ENCODE measurements at regions not wholly inside any gene's neighbourhood (a gene's known extent, or its start where the extent isn't known, plus 50 kb on each side); places are given as distances from the start of the nearest gene placed in this dataset.
"Not testable (repeated sequence)": the region's sequence is repeated elsewhere in the genome, so short reads cannot be mapped to it uniquely, and the experiment has no call there.

DNA sequence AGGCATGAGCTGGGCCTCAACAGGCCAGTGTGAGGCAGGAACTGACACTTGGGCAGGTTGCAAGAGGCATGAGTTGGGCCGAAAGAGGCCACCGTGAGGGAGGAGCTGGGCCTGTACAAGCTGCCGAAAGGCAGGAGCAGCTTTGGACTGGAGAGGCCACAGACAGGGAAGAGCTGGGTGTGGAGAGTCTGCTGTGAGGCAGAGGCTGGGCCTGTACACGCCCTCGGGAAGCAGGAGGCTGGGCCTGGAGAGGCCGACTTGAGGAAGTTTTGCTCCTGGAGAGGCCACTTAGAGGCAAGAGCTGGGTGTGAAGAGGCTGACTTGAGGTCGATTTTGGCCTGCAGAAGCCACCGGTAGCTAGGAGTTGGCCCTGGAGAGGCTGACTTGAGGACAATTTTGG is 73.3 kb upstream of the COBL start:
- H3K27ac ChIP-seq (ENCODE audit: low read depth); DNase-seq (ENCODE audit: extremely low spot score); H3K4me1 ChIP-seq (ENCODE audit: insufficient read depth); H3K36me3 ChIP-seq (ENCODE audit: insufficient read depth); H3K4me3 ChIP-seq (ENCODE audit: low read depth, low read length): not testable (repeated sequence)
- 94% methylated on average over 6 of the region's 8 CpGs for WGBS

DNA sequence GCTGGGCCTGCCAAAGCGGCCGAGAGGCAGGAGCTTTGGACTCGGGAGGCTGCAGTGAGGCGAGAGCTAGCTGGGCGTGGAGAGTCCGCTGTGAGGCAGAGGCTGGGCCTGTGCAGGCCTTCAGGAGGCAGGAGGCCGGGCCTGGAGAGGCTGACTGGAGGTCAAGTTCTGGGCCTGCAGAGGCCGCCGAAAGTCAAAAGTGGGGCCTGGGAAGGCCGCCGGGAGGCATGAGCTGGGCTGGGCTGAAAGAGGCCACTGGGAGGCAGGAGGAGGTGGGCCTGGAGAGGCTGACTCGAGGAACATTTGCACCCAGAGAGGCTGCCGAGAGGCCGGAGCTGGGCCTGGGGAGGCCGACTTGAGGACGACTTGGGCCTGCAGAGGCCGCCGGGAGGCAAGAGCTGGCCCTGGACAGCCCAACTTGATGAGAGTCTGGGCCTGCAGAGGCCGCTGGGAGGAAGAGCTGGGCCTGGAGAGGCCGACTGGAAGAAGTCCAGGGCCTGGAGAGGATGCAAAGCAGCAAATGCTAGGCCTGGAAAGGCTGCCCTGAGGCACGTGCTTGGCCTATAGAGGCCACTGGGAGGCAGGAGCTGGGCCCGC is 72.7 kb upstream of the COBL start:
- not testable (repeated sequence) for H3K27ac ChIP-seq (ENCODE audit: low read depth); H3K4me1 ChIP-seq (ENCODE audit: insufficient read depth); H3K4me3 ChIP-seq (ENCODE audit: low read depth, low read length); DNase-seq (ENCODE audit: extremely low spot score); H3K36me3 ChIP-seq (ENCODE audit: insufficient read depth)
- 96% methylated on average over 22 of the region's 22 CpGs for WGBS

- not testable (repeated sequence) for H3K36me3 ChIP-seq (ENCODE audit: insufficient read depth); H3K4me3 ChIP-seq (ENCODE audit: low read depth, low read length); DNase-seq (ENCODE audit: extremely low spot score); H3K27ac ChIP-seq (ENCODE audit: low read depth); H3K4me1 ChIP-seq (ENCODE audit: insufficient read depth)
- 97% methylated on average over 12 of the region's 16 CpGs for WGBS
Measured at GRCh38 chr7:51388241-51388640, 71.6 kb upstream of the COBL start.

DNA sequence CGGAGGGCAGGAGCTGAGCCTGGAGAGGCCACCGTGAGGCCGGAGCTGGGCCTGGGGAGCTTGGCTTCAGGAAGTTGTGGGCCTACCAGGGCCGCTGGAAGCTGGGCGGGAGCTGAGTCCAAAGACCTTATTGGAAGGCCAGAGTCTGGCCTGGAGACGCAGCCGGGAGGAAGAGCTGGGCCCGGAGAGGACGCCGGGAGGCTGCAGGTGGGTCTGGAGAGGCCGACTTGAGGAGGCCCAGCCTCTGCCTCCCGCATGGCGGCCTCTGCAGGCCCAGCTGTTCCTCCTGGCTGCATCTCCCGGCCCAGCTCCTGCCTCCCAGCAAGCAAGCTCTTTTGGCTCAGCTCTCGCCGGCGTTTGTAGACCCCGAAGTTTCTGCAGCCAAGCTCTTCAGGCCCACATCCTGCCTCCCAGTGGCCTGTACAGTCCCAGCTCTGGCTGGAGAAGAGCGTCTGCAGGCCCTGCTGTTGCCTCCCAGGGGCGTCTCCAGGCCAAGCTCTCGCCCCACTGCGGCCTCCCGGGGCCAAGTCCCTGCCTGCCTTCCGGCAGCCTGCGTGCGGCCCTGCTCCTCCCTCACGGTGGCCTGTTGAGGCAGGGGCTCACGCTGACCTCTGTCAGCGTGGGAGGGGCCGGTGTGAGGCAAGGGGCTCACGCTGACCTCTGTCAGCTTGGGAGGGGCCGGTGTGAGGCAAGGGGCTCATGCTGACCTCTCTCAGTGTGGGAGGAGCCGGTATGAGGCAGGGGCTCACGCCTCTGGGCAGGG is 70.4 kb upstream of the COBL start:
- H3K36me3 ChIP-seq (ENCODE audit: insufficient read depth); H3K27ac ChIP-seq (ENCODE audit: low read depth); DNase-seq (ENCODE audit: extremely low spot score); H3K4me3 ChIP-seq (ENCODE audit: low read depth, low read length); H3K4me1 ChIP-seq (ENCODE audit: insufficient read depth): not testable (repeated sequence)
- 93% methylated on average over 34 of the region's 34 CpGs for WGBS

GRCh38 chr7:51386184-51386583 is 69.6 kb upstream of the COBL start:
- not testable (repeated sequence) for H3K27ac ChIP-seq (ENCODE audit: low read depth); DNase-seq (ENCODE audit: extremely low spot score); H3K4me1 ChIP-seq (ENCODE audit: insufficient read depth); H3K4me3 ChIP-seq (ENCODE audit: low read depth, low read length); H3K36me3 ChIP-seq (ENCODE audit: insufficient read depth)
- WGBS = 87% methylated on average over 14 of the region's 17 CpGs

GRCh38 chr7:51382243-51382642 is 65.6 kb upstream of the COBL start:
- H3K4me1 ChIP-seq (ENCODE audit: insufficient read depth); H3K36me3 ChIP-seq (ENCODE audit: insufficient read depth); DNase-seq (ENCODE audit: extremely low spot score); H3K4me3 ChIP-seq (ENCODE audit: low read depth, low read length); H3K27ac ChIP-seq (ENCODE audit: low read depth): not testable (repeated sequence)
- 76% methylated on average over 7 of the region's 7 CpGs for WGBS

GRCh38 chr7:51376420-51377092 is 59.9 kb upstream of the COBL start:
- 75% methylated on average over 4 of the region's 4 CpGs for WGBS
- Histone ChIP-seq H3K4me3 (ENCODE audit: low read depth, low read length) (no peak overlapping the region), H3K27ac (ENCODE audit: low read depth) (no peak overlapping the region), H3K4me1 (ENCODE audit: insufficient read depth) (no peaks in the 10 kb centered on the region), H3K36me3 (ENCODE audit: insufficient read depth) (no peaks in the 10 kb centered on the region)
- DNase-seq (ENCODE audit: extremely low spot score) = peak; percentile 28

- no peaks in the 10 kb centered on the region for H3K36me3 ChIP-seq (ENCODE audit: insufficient read depth)
- DNase-seq (ENCODE audit: extremely low spot score) = no peak
- H3K27ac ChIP-seq (ENCODE audit: low read depth) = no peak overlapping the region
- no peak overlapping the region for H3K4me3 ChIP-seq (ENCODE audit: low read depth, low read length)
- 62% methylated on average over 4 of the region's 4 CpGs for WGBS
- H3K4me1 ChIP-seq (ENCODE audit: insufficient read depth) = no peaks in the 10 kb centered on the region
Measured at GRCh38 chr7:51374936-51375335, 58.3 kb upstream of the COBL start.

- not testable (repeated sequence) for H3K4me1 ChIP-seq (ENCODE audit: insufficient read depth); DNase-seq (ENCODE audit: extremely low spot score); H3K36me3 ChIP-seq (ENCODE audit: insufficient read depth); H3K4me3 ChIP-seq (ENCODE audit: low read depth, low read length); H3K27ac ChIP-seq (ENCODE audit: low read depth)
- 68% methylated on average over 1 of the region's 2 CpGs for WGBS
Measured at GRCh38 chr7:51373607-51374006, 57.0 kb upstream of the COBL start.

GRCh38 chr7:51369746-51370145 is 53.1 kb upstream of the COBL start:
- WGBS = 24% methylated on average over 3 of the region's 3 CpGs
- no peak overlapping the region for H3K4me3 ChIP-seq (ENCODE audit: low read depth, low read length)
- DNase-seq (ENCODE audit: extremely low spot score) = no peak
- no peaks in the 10 kb centered on the region for H3K36me3 ChIP-seq (ENCODE audit: insufficient read depth)
- H3K27ac ChIP-seq (ENCODE audit: low read depth) = no peak overlapping the region
- no peaks in the 10 kb centered on the region for H3K4me1 ChIP-seq (ENCODE audit: insufficient read depth)

GRCh38 chr7:51369228-51369627 is 52.6 kb upstream of the COBL start:
- not testable (repeated sequence) for H3K4me1 ChIP-seq (ENCODE audit: insufficient read depth); H3K4me3 ChIP-seq (ENCODE audit: low read depth, low read length); DNase-seq (ENCODE audit: extremely low spot score); H3K27ac ChIP-seq (ENCODE audit: low read depth); H3K36me3 ChIP-seq (ENCODE audit: insufficient read depth)
- WGBS = 68% methylated on average over 3 of the region's 3 CpGs

GRCh38 chr7:51368334-51368733 is 51.7 kb upstream of the COBL start:
- DNase-seq (ENCODE audit: extremely low spot score) = no peak
- no peaks in the 10 kb centered on the region for H3K36me3 ChIP-seq (ENCODE audit: insufficient read depth)
- H3K4me1 ChIP-seq (ENCODE audit: insufficient read depth) = no peaks in the 10 kb centered on the region
- H3K4me3 ChIP-seq (ENCODE audit: low read depth, low read length) = no peak overlapping the region
- H3K27ac ChIP-seq (ENCODE audit: low read depth) = no peak overlapping the region
- WGBS = 66% methylated on average over 1 of the region's 1 CpG

- 67% methylated on average over 3 of the region's 3 CpGs for WGBS
Measured at GRCh38 chr7:51367614-51367968, 51.0 kb upstream of the COBL start.

DNA sequence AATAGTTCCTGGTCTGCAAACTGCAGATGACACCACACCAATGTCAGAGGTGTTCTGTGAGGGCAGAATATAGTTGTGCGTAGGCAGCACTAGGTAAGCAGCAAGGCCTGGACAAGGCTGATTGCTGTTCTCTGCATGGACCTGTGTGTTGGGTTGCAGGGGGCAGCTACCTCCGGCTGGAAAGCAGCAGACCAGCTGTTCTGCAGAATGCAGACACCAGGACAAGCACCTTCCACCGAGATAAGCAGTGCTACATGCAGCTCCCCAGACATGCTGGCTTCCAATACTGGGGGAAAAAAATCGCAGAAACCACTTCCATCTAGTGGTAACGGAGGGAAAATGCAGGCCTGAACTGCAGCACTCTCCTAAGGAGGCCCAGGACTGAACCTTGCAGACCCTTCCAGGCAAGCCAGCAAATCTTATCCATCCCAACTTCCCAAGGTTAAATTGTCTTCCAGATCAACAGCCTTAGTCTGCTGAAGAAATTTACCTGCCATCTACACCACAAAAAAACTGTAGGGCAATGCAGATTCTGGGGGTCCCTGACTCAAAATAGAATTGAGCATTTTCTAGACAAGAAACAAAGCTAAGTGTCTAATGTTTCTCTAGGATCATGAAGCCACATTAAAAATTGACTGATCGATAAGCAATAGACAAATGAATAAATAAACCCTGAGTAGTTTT is 50.5 kb upstream of the COBL start:
- DNase-seq (ENCODE audit: extremely low spot score) = no peak
- no peaks in the 10 kb centered on the region for H3K4me1 ChIP-seq (ENCODE audit: insufficient read depth)
- no peak overlapping the region for H3K4me3 ChIP-seq (ENCODE audit: low read depth, low read length)
- H3K27ac ChIP-seq (ENCODE audit: low read depth) = no peak overlapping the region
- H3K36me3 ChIP-seq (ENCODE audit: insufficient read depth) = no peaks in the 10 kb centered on the region
- 33% methylated on average over 6 of the region's 6 CpGs for WGBS

More at GRCh38 chr7:51367614-51367968, 51.0 kb upstream of the COBL start:
- H3K4me3 ChIP-seq (ENCODE audit: low read depth, low read length) = no peak overlapping the region
- no peaks in the 10 kb centered on the region for H3K36me3 ChIP-seq (ENCODE audit: insufficient read depth)
- DNase-seq (ENCODE audit: extremely low spot score) = no peak
- H3K4me1 ChIP-seq (ENCODE audit: insufficient read depth) = no peaks in the 10 kb centered on the region
- H3K27ac ChIP-seq (ENCODE audit: low read depth) = no peak overlapping the region

All from urinary bladder (tissue), 3 donors.